ENCODE measurements at regions not wholly inside any gene's neighbourhood (a gene's known extent, or its start where the extent isn't known, plus 50 kb on each side); places are given as distances from the start of the nearest gene placed in this dataset.
A peak's percentile ranks its signal among the peaks of the same experiment; 100 is the strongest.

DNA sequence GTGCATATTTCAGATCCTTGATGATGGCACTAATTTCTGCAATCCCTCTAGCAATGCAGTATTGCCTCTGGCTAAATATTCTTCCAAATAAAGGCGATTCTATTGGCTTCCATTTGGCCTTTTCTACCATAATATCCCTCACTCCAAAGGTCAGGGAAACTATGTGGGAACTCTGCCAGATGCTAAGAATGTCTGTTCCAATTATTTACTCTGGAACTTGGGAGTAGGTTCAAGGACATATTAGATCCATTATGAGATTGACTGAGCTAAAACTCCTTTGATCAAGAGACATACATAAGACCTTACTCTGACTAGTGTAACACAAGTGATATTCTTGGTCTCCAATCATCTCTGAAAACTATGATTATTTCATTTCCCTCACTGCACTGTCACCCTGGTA, 674.5 kb upstream of the NECTIN3 start:
- no peak for TF ChIP-seq CTCF (IDR thresholded peaks at IDR 0.05; ENCODE audit: low read depth, low read length)

GRCh38 chr3:110400315-110400714, 671.3 kb upstream of the NECTIN3 start:
- CTCF ChIA-PET: no interaction called here
- no peaks in the 10 kb centered on the region for H3K27me3 ChIP-seq (ENCODE audit: control insufficient read depth, insufficient read depth, low read length)
- no peak overlapping the region for H3K27ac ChIP-seq (ENCODE audit: low read depth, low read length)
- no peak overlapping the region for H3K4me3 ChIP-seq (ENCODE audit: low read depth, low read length)
- TF ChIP-seq CTCF (IDR thresholded peaks at IDR 0.05; ENCODE audit: low read depth, low read length): no peak
- POLR2A ChIA-PET: no interaction called here
- H3K9me3 ChIP-seq (ENCODE audit: control insufficient read depth, insufficient read depth, low read length): no peaks in the 10 kb centered on the region
- no peak for DNase-seq (ENCODE audit: low read depth, low spot score)

More for the DNA sequence above, 674.5 kb upstream of the NECTIN3 start:
- DNase-seq (ENCODE audit: low read depth, low spot score): no peak
- no peak overlapping the region for H3K4me3 ChIP-seq (ENCODE audit: low read depth, low read length)
- no peaks in the 10 kb centered on the region for H3K27me3 ChIP-seq (ENCODE audit: control insufficient read depth, insufficient read depth, low read length)
- POLR2A ChIA-PET: no interaction called here
- H3K27ac ChIP-seq (ENCODE audit: low read depth, low read length): no peak overlapping the region
- CTCF ChIA-PET: no interaction called here
- no peaks in the 10 kb centered on the region for H3K9me3 ChIP-seq (ENCODE audit: control insufficient read depth, insufficient read depth, low read length)

DNA sequence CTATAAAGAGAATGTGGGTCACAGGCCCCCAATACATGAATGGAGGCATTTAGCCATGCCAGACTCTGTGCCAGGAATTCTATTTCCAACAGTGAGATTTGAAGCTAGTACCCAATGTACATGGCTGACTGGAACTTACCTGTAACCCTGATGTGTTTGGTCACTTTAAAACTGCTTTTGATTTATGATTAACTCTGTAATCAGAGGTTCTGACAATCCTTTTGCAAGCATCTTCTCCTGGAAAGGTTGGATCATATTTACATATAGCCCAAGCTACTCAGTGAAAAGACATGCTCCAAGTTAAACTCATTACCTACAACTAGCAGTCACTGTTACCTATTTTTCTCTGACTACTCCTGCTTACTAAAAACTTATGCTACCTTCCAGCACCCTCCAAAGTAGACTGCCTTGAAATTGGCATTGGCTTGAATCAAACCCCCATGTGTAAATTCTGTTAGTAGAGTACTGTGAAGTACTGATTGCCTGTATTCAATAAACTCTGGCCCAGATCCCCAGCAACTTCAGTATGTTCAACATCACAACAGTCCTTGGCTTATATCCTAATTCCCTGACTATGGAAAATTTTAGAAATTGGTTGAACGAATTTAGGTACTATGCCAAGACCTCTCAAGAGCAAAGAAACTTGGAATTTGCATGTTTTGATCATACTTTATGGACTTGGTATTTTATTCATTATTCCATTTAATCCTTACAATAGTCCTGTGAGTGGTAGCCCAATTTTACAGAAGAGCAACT, 665.6 kb upstream of the NECTIN3 start:
- H3K9me3 ChIP-seq (ENCODE audit: control insufficient read depth, insufficient read depth, low read length): no peaks in the 10 kb centered on the region
- TF ChIP-seq CTCF (IDR thresholded peaks at IDR 0.05; ENCODE audit: low read depth, low read length): no peak
- POLR2A ChIA-PET: no interaction called here
- no peak overlapping the region for H3K27ac ChIP-seq (ENCODE audit: low read depth, low read length)
- DNase-seq (ENCODE audit: low read depth, low spot score): no peak
- H3K4me3 ChIP-seq (ENCODE audit: low read depth, low read length): no peak overlapping the region
- CTCF ChIA-PET: no interaction called here
- H3K27me3 ChIP-seq (ENCODE audit: control insufficient read depth, insufficient read depth, low read length): no peaks in the 10 kb centered on the region

DNA sequence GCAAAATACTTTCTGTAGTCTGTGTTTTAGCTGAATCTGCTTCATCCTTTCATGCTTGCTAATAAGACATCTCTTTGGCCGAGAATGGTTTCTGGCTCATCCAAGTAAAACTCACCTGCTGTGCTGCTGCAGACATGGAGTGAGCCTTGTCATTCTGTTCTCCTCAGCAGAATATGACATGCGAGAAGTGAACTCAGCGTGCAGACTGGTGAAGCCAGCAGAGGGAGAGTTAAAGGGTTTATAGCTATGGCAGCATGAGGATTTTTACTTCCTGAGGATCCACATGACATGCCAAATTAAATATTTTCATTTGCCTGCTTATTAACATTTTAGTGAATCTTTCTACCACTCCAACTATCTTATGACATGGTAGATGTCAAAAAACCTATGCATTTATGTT, 658.4 kb upstream of the NECTIN3 start:
- no peaks in the 10 kb centered on the region for H3K27me3 ChIP-seq (ENCODE audit: control insufficient read depth, insufficient read depth, low read length)
- ChIA-PET CTCF (interaction anchor here (1.2 kb wide), 1 partner anchor 667 kb away, joined by 5 read pairs; no protein-coding TSS in a partner anchor), POLR2A (no interaction called here)
- no peaks in the 10 kb centered on the region for H3K9me3 ChIP-seq (ENCODE audit: control insufficient read depth, insufficient read depth, low read length)
- no peak overlapping the region for H3K27ac ChIP-seq (ENCODE audit: low read depth, low read length)
- no peak overlapping the region for H3K4me3 ChIP-seq (ENCODE audit: low read depth, low read length)
- DNase-seq (ENCODE audit: low read depth, low spot score): no peak
- TF ChIP-seq CTCF (IDR thresholded peaks at IDR 0.05; ENCODE audit: low read depth, low read length): no peak

GRCh38 chr3:110413807-110414748, 657.5 kb upstream of the NECTIN3 start:
- Histone ChIP-seq H3K27ac (ENCODE audit: low read depth, low read length) (peak overlapping the region; percentile 94), H3K4me3 (ENCODE audit: low read depth, low read length) (no peak overlapping the region), H3K9me3 (ENCODE audit: control insufficient read depth, insufficient read depth, low read length) (no peaks in the 10 kb centered on the region), H3K27me3 (ENCODE audit: control insufficient read depth, insufficient read depth, low read length) (no peaks in the 10 kb centered on the region)
- CTCF ChIA-PET: interaction anchor here (1.3 kb wide), 1 partner anchor 666 kb away, joined by 5 read pairs; no protein-coding TSS in a partner anchor
- DNase-seq (ENCODE audit: low read depth, low spot score): peak; percentile 30
- POLR2A ChIA-PET: no interaction called here
- TF ChIP-seq CTCF (IDR thresholded peaks at IDR 0.05; ENCODE audit: low read depth, low read length): no peak

All from AG04450 (cell line).